Heart left ventricle (tissue), 16 donors: ENCODE measurements at regions not wholly inside any gene's neighbourhood (a gene's known extent, or its start where the extent isn't known, plus 50 kb on each side); places are given as distances from the start of the nearest gene placed in this dataset.

ENCODE experiments used
- ATAC-seq, 4 donors: fragments of 200-7000 bp; cut with Tn5 transposase; one replicate each; pipeline ENCODE4 v1.9.1; 2020 to 2022; ENCODE audit warnings: moderate library complexity in 4 of 4, mild to moderate bottlenecking in 3 of 4, moderate number of reproducible peaks in 1 of 4
- DNase-seq, 5 donors: peaks; one replicate each; pipeline ENCODE4 v3.0.0-alpha.2; 2020
- H3K27ac ChIP-seq, 12 donors: fragments of 200-600 bp; sonication (generic) in 4 of 12; one replicate each; pipeline versions ENCODE4 v1.5.0 to v1.8.0; 2016 to 2022; ENCODE audit warnings: mild to moderate bottlenecking in 2 of 12
- H3K27me3 ChIP-seq, 9 donors: fragments of 200-600 bp; sonication (generic) in 2 of 9; one replicate each; pipeline versions ENCODE4 v1.5.1 to v1.8.0; 2016 to 2022; ENCODE audit warnings: mild to moderate bottlenecking in 3 of 9
- H3K36me3 ChIP-seq, 9 donors: fragments of 200-600 bp; sonication (generic) in 2 of 9; one replicate each; pipeline versions ENCODE4 v1.5.0 to v1.8.0; 2018 to 2022; ENCODE audit warnings: mild to moderate bottlenecking in 2 of 9
- H3K4me1 ChIP-seq, 12 donors: fragments of 200-600 bp; sonication (generic) in 4 of 12; one replicate each; pipeline versions ENCODE4 v1.5.0 to v1.8.0; 2016 to 2022; ENCODE audit warnings: mild to moderate bottlenecking in 3 of 12
- H3K4me3 ChIP-seq, 12 donors: fragments of 200-600 bp; sonication (generic) in 4 of 12; one replicate each; pipeline versions ENCODE4 v1.5.0 to v1.8.0; 2017 to 2022; ENCODE audit warnings: mild to moderate bottlenecking in 9 of 12, moderate library complexity in 4 of 12
- H3K9me3 ChIP-seq, 12 donors: fragments of 200-600 bp; sonication (generic) in 4 of 12; one replicate each; pipeline versions ENCODE4 v1.5.0 to v1.8.0; 2016 to 2022; ENCODE audit warnings: mild to moderate bottlenecking in 1 of 12
- CTCF ChIP-seq, 12 donors: fragments of 200-600 bp; sonication (generic) in 4 of 12; IDR thresholded peaks; one replicate each; pipeline versions ENCODE4 v1.5.0 to v1.8.0; 2018 to 2022; ENCODE audit warnings: antibody characterized with exemption in 12 of 12, mild to moderate bottlenecking in 5 of 12
- POLR2A ChIP-seq, 2 donors: fragments of 450-650 bp; IDR thresholded peaks; one replicate each; pipeline ENCODE4 v1.6.1; 2017; ENCODE audit warnings: antibody characterized with exemption in 2 of 2, mild to moderate bottlenecking in 2 of 2, moderate library complexity in 2 of 2
- WGBS, 4 donors: extraction: QIAGEN DNeasy Blood & Tissue Kit in 2 of 4; methylation state at CpG; one replicate each; pipeline versions ENCODE4 v1.1.5 to v1.1.7; 2013 to 2018; 5-methylcytosine and 5-hydroxymethylcytosine counted together
- intact Hi-C, 10 donors: fragments of 100-400 bp; cut with DNase I; formaldehyde crosslinking; loops; one replicate each; pipeline versions ENCODE4 v1.11.1 to v1.14.2; 2022
- donor health status: ischemic (EF 13 %, LVEDD 7.1; RV severe dilation, severe dysfunction).
- donor health status: healthy with polysubstance abuse.
- donor health status: DM: no; HTN: yes; CAD: no.
- donor health status: DM: no; HTN: no; CAD: no.
- donor health status: ischemic (EF 25% LVEDD 6.9; RV normal size, moderate dysfunction).
- donor health status: ischemic (EF 25% LVEDD 5.7; RV mildly dilated, moderate dysfunction).
- donor health status: healthy.
- donor health status: DM: yes; HTN: yes; CAD: no.
- donor health status: ischemic (EF 35%, LVEDD 5.7; RV mildly dilated, moderate dysfunction).
- donor health status: nonischemic (EF 11% LVEDD 7.7; RV severe dilation, severe dysfunction).
- donor health status: DM: yes; HTN: yes; CAD: no.
- donor health status: PGD.
- donor health status: ischemic (EF 29% LVEDD 5.4; RV normal size, mild dysfunction).
- donor health status: nonischemic (EF 23%, LVEDD 6.1; RV moderate dilation, normal function).

GRCh38 chr1:238552271-238552670, 661.5 kb upstream of the ZP4 start:
- DNase-seq = no peak
- Histone ChIP-seq H3K4me3 (no peak overlapping the region), H3K9me3 (no peaks in the 10 kb centered on the region), H3K36me3 (no peaks in the 10 kb centered on the region), H3K27ac (no peak overlapping the region), H3K27me3 (no peaks in the 10 kb centered on the region), H3K4me1 (no peaks in the 10 kb centered on the region)
- 64 to 75% (median 70%) methylated on average over 8 of the region's 8 CpGs for WGBS, 4 donors
- ATAC-seq = no peak
- TF ChIP-seq CTCF (IDR thresholded peaks at IDR 0.05) (no peak), POLR2A (IDR thresholded peaks at IDR 0.05) (no peak)
- intact Hi-C loops = no loop called here

- intact Hi-C loops = no loop called here
- TF ChIP-seq CTCF (IDR thresholded peaks at IDR 0.05) = no peak
- TF ChIP-seq POLR2A (IDR thresholded peaks at IDR 0.05) = no peak
- Histone ChIP-seq H3K9me3 (no peaks in the 10 kb centered on the region), H3K36me3 (no peaks in the 10 kb centered on the region), H3K4me3 (no peak overlapping the region), H3K27ac (no peak overlapping the region), H3K27me3 (no peaks in the 10 kb centered on the region), H3K4me1 (no peaks in the 10 kb centered on the region)
- WGBS, 4 donors = 60 to 84% (median 73%) methylated on average over 2 of the region's 2 CpGs
- no peak for ATAC-seq
- no peak for DNase-seq
Measured at GRCh38 chr1:238549137-238549536, 658.4 kb upstream of the ZP4 start.

- Histone ChIP-seq H3K27ac (no peak overlapping the region), H3K4me1 (no peaks in the 10 kb centered on the region), H3K36me3 (no peaks in the 10 kb centered on the region), H3K27me3 (no peaks in the 10 kb centered on the region), H3K9me3 (no peaks in the 10 kb centered on the region), H3K4me3 (no peak overlapping the region)
- DNase-seq (no peak), ATAC-seq (no peak)
- 56 to 80% (median 60%) methylated on average over 2 of the region's 2 CpGs for WGBS, 4 donors
- intact Hi-C loops = no loop called here
- no peak for TF ChIP-seq CTCF (IDR thresholded peaks at IDR 0.05)
- no peak for TF ChIP-seq POLR2A (IDR thresholded peaks at IDR 0.05)
Measured at GRCh38 chr1:238546118-238546517, 655.4 kb upstream of the ZP4 start.

GRCh38 chr1:238537641-238538040, 646.9 kb upstream of the ZP4 start:
- intact Hi-C loops = no loop called here
- no peak for ATAC-seq
- Histone ChIP-seq H3K4me1 (no peaks in the 10 kb centered on the region), H3K4me3 (no peak overlapping the region), H3K27me3 (no peaks in the 10 kb centered on the region), H3K27ac (no peak overlapping the region), H3K36me3 (no peaks in the 10 kb centered on the region), H3K9me3 (peaks cover 0 to 3% (median 0%) of the 10 kb centered on the region in 12 donors)
- DNase-seq = no peak
- WGBS, 4 donors = 71 to 81% (median 73%) methylated on average over 3 of the region's 3 CpGs
- TF ChIP-seq POLR2A (IDR thresholded peaks at IDR 0.05) (no peak), CTCF (IDR thresholded peaks at IDR 0.05) (no peak)
